Cerebellar nuclear complex (tissue), 1 donor: ENCODE measurements at regions not wholly inside any gene's neighbourhood (a gene's known extent, or its start where the extent isn't known, plus 50 kb on each side); places are given as distances from the start of the nearest gene placed in this dataset.
"Not testable (repeated sequence)": the region's sequence is repeated elsewhere in the genome, so short reads cannot be mapped to it uniquely, and the experiment has no call there.

Experiments used
- DNase-seq, 2 experiments: peaks; one replicate each; lab custom pipeline; 2025; lab: John Stamatoyannopoulos, UW

DNA sequence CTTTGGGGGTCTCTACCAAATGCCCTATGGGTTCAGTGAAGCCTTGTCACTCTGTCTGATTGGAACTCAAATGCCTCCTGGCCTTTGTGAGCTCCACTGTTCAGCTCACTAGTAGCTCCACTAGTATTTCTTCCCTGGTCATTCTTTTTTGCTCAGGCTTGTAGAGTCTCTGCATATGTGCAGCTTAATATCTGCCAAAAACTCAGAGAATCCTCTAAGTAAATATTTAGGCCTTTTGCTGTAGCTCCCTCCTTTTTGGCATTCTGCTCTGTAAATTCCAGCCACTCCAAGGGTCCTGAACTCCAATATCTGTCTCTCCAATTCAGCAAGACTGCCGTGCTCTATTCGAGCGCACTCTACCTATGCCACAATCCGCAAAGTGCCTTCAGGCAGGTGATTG is 146.5 kb downstream of the MAIP1 start:
- no peak for DNase-seq

DNA sequence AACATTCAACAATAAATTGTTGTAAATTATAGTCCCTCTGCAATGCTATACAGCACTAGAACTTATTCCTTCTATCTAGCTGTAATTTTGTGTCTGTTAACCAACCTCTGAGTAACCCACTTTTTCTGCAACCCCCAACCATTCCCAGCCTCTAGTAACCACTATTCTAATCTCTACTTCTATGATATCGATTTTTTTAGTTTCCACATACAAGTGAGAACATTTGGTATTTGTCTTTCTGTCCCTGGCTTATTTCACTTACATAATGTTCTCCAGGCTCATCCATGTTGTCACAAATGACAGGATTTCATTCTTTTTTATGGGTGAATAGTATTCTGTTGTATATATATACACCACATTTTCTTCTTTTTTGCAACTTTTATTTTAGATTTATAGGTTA is 147.6 kb downstream of the MAIP1 start:
- no peak for DNase-seq

DNA sequence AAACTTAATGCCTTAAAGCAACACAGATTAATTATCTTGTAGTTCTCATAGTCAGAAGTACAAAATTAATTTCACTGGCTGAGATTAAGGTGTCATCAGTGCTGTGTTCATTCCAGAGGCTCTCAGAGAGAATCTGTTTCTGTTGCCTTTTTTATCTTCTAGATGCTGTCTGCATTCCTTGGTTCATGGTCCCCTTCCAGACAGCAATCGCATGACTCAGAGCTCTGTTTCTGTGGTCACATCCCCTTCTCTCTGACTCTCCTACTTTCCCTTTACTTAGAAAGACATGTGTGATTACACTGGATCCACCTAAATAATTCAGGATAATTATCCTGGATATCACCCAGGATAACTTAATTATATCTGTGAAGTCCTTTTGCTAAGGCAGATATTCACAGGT is 148.6 kb downstream of the MAIP1 start:
- DNase-seq, result no peak

GRCh38 chr2:200107514-200108217 is 152.3 kb downstream of the MAIP1 start:
- DNase-seq, result no peak

DNA sequence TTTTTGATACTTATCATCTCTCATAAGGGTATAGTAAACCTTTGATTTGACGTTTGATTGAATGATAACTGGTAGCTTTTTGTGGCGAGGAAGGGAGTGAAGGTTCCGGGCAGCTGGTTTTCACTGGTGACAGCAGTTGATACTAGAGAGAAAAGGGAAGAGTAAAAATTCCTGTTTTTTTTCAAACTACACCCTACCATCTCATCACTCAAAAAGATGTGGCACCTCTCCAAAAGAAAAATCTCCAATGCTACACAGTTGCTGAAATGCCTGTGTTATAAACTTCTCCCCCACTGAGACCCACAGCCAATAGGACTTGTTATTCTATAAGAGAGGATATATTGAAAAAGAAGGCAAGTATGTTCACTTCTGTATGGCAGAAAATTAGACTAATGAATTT is 154.0 kb downstream of the MAIP1 start:
- DNase-seq, result no peak

DNA sequence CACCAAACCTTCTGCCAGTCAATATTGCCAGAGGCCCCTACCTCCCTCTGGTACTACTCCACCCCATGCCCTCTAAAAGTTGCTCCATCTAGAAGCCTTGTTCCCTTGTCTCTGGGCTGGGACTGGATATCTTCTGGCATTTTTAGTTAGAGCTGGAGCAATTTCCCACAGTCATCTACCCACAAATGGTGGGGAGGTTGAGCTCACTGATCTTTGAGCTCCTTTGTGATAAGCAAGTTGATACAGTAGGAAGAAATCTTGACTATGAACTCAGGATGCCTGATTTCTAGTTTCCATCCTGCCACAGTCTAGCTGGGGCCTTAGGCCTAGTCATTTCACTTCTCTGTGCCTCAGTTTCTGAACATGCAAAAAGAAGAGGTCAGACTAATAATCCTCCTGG is 155.0 kb downstream of the MAIP1 start:
- DNase-seq, result no peak

- DNase-seq, result not testable (repeated sequence)
Measured at GRCh38 chr2:200113016-200113799, 157.8 kb downstream of the MAIP1 start.

DNA sequence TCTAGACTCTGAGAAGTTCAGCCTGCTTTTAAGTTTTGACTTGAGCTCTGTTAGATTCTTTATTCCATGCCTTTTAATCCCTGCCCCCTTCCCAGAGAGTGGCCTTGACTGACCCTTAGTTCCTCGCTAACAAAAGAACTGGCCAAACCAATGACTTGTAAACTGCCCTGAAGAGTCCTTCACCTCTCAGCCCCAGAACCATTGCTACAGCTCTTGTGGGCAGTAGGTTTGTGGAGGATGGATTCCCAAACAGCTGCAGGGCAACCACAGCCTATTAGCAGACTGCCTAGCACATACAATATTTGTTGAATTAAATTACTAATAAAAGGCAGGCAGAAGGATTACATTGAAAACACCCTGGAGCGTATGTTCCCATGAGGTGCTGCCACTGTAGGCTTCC is 163.9 kb downstream of the MAIP1 start:
- DNase-seq, result no peak

- DNase-seq, result no peak
Measured at GRCh38 chr2:200121931-200122330, 166.5 kb downstream of the MAIP1 start.

DNA sequence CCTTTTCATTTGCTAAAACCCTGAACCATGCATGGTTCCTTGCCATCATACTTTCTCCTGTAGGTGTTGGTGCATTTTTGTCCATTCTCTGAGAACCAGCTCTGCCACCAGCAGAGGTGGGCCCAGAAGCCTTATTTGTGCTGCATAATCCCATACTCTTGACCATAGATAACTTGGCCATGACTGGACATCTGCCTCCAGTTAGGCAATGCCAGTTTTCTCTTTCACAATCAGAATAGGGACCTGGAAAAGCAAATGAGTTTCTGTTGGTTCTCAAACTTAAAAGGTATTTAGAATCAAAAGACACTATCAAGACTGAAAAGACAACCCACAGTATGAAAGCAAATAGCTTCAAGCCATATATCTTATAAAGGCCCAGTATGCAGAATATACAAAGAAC is 167.3 kb downstream of the MAIP1 start:
- DNase-seq, result no peak

DNA sequence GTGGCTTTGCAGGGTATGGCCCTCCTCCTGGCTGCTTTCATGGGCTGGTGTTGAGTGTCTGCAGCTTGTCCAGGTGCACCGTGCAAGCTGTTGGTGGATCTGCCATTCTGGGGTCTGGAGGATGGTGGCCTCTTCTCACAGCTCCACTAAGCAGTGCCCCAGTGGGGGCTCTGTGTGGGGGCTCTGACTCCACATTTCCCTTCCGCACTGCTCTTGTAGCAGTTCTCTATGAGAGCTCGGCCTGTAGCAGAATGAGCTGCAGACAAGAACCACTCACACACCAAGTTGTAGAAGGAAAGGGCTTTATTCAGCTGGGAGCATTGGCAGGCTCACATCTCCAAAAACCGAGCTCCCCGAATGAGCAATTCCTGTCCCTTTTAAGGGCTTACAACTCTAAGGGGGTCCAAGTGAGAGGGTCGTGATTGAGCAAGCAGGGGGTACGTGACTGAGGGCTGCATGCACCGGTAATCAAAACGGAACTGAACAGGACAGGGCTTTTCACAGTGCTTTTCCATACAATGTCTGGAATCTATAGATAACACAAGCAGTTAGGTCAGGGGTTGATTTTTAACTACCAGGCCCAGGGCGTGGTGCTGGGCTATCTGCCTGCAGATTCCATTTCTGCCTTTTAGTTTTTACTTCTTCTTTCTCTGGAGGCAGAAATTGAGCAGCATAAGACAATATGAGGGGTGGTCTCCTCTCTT is 169.4 kb downstream of the MAIP1 start:
- not testable (repeated sequence) for DNase-seq

DNA sequence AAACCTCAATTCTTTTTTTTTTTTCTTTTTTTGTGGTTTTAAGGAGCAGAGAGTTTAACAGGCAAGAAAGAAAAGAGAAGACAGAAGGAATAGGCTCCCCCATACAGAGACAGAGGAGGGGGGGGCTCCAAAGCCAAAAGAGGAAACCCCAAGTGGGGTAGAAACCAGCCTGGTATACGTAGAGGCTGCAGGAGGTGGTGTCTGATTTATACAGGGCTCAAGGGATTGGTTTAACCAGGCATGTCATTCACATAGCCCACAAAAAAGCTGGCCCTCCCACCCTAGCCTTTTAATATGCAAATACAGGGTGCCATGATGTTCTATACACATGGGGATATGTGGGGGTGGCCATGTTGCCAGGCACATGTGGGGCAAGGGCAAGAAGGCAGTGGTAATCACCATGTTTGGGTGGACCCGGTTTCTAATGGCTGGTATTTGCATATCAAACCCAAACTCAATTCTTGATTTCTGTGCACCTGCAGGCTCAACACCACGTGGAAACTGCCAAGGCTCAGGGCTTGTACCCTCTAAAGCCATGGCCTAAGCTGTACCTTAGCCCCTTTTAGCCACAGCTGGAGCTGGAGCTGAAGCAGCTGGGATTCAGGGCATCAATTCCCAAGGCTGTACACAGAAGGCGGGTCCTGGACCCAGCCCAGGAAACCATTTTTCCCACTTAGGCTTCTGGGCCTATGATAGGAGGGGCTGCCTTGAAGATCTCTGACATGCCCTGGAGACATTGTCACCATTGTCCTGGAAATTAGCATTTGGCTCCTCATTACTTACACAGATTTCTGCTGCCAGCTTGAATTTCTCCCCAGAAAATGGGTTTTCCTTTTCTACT is 170.3 kb downstream of the MAIP1 start:
- DNase-seq, result no peak

DNA sequence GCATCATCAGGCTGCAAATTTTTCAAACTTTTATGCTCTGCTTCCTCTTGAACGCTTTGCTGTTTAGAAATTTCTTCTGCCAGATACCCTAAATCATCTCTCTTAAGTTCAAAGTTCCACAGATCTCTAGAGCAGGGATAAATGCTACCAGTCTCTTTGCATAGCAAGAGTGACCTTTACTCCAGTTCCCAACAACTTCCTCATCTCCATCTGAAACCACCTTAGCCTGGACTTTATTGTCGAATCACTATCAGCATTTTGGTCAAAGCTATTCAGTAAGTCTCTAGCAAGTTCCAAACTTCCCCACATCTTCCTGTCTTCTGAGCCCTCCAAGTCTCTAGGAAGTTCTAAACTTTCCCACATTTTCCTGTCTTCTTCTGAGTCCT is 170.9 kb downstream of the MAIP1 start:
- not testable (repeated sequence) for DNase-seq

DNA sequence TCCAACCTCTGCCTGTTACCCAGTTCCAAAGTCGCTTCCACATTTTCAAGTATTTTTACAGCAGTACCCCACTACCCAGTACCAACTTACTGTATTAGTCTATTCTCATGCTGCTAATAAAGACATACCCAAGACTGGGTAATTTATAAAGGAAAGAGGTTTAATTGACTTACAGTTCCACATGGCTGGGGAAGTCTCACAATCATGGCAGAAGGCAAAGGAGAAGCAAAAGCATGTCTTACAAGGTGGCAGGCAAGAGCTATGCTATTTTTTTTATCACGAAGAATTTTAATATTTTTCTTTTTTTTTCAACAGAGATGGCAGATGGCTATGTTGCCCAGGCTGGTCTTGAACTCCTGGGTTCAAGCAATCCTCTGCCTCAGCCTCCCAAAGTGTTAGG is 171.3 kb downstream of the MAIP1 start:
- DNase-seq, result not testable (repeated sequence)

- no peak for DNase-seq
Measured at GRCh38 chr2:200127848-200128247, 172.5 kb downstream of the MAIP1 start.

DNA sequence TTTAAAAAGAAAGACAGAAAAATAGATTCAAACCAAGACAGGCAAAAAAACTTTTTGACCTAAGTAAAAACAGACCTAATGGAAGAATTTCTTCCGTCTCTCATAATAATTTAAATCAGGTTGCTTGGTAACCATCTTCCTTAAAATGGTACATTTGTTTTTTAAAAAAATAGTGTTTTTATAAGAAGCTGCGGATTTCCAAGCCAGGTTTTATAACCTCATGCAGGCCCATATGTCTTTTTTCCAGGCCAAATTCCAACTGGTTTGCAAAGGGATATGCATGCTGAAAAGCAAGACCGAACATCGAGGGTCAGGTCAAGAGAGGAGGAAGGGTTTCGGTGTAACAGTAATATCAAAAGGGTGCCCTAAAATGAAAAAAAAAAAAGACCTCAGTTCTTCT is 172.9 kb downstream of the MAIP1 start:
- DNase-seq, result no peak

DNA sequence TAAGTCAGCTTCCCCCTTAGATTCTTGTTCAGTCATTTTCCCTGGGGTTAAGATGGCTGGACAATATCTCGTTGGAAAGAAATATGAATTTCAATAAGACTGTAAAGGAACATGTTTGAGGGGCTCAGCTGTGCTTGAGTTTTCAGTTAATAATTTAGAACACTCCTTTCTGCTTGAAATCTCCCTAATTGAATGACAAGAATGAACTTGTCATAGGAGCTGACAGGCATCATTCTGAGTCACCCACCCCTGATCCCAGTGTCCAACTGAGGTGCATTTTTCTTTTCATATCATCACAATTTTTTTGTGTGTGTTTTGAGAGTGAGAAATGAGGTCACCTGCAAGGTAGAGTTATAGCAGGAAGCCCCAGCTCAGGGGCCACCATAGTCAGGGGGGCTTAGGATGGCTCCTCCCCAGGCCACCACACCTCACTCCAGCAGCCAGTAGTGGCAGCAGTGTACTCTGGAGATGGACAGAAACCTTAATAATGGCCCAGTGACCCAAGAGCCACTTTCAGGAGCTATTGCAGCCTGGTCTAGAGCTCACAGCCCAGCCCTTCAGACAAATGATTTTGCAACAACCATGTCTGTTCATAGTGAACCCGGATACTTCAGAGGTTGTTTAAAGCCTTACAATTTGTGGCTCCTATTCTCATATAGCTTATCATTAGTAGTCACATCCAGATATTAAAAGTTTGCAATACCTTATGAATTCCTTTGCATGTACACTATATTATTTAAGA is 174.5 kb downstream of the MAIP1 start:
- DNase-seq, result no peak

DNA sequence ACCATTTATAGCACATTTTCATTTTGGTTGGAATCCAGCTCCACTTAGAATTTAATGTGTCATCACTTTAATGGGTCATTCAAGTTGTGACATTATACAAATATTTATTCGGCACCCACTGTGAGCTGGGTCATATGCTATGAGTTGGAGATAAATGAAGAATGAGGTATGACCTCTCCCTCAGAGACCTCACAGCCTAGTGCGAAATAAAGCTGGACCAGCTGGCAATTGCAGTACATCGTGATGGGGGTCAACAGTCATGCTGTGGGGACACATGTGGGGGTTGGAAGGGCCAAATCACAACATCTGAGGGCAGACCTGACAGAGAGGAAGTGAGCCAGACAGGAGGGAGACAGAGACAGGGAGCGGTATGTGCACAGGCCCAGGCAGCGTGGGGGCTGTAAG is 175.4 kb downstream of the MAIP1 start:
- DNase-seq, result no peak

DNA sequence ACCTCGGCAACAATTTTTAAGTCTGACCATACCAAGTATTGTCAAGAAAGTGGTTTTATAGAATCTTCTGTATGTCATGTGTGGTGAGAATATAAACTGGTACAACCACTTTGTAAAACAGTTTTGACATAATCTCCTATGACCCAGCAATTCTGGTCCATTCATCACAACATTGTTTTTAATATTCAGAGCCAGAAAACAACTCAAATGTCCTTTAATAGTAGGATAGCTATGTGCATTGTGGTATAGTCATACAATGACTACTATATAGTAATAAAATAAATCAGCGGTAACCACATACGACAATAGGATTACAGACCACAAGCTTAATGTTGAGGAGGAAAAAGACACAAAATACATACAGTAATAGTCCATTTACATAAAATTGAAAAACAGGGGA is 175.2 kb upstream of the SPATS2L start:
- no peak for DNase-seq

DNA sequence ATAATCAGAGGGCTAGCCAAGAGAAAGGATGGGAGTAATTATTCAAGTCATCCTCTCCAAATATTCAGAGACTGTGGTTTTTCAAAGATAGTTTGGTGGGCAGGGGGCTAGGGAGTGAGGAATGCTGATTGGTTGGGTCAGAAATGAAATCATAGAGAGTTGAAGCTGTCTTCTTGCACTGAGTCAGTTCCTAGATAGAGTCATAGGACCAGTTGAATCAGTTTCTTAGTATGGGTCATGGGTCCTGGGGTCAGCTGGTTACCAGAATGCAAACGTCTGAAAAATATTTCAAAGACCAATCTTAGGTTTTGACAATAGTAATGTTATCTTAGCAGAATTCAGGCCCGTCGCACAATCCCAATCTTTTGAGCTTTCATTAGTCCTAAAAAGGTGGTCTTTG is 171.4 kb upstream of the SPATS2L start:
- no peak for DNase-seq

GRCh38 chr2:200136655-200137054 is 169.8 kb upstream of the SPATS2L start:
- no peak for DNase-seq
